Right atrium auricular region (tissue), 2 donors: ENCODE measurements at regions not wholly inside any gene's neighbourhood (a gene's known extent, or its start where the extent isn't known, plus 50 kb on each side); places are given as distances from the start of the nearest gene placed in this dataset.

Source experiments
- DNase-seq: peaks from one replicate; pipeline ENCODE4 v3.0.0-alpha.2; 2019; ENCODE audit warnings: low spot score
- H3K27ac ChIP-seq, 2 donors: fragments of 200-600 bp; sonication (generic); 1 replicate in 1 of 2; 2 replicates in 1 of 2; pipeline ENCODE4 v1.5.1; 2016 to 2019
- H3K27me3 ChIP-seq, 2 donors: fragments of 200-600 bp; sonication (generic); one replicate each; pipeline versions ENCODE4 v1.5.1 to v1.6.0; 2017 to 2019
- H3K36me3 ChIP-seq: fragments of 200-600 bp; sonication (generic); one replicate; pipeline ENCODE4 v1.5.1; 2016
- H3K4me1 ChIP-seq, 2 donors: fragments of 200-600 bp; sonication (generic); one replicate each; pipeline versions ENCODE4 v1.5.1 to v1.6.0; 2017 to 2019
- H3K4me3 ChIP-seq, 2 donors: fragments of 200-600 bp; sonication (generic); 1 replicate in 1 of 2; 2 replicates in 1 of 2; pipeline ENCODE4 v1.5.1; 2017 to 2019; ENCODE audit warnings: mild to moderate bottlenecking in 1 of 2, moderate library complexity in 1 of 2
- H3K9me3 ChIP-seq, 2 donors: fragments of 200-600 bp; sonication (generic); one replicate each; pipeline ENCODE4 v1.5.1; 2019
- CTCF ChIP-seq, 2 donors: fragments of 200-600 bp; sonication (generic); IDR thresholded peaks; one replicate each; pipeline ENCODE4 v1.5.1; 2019; ENCODE audit warnings: antibody characterized with exemption in 2 of 2

DNA sequence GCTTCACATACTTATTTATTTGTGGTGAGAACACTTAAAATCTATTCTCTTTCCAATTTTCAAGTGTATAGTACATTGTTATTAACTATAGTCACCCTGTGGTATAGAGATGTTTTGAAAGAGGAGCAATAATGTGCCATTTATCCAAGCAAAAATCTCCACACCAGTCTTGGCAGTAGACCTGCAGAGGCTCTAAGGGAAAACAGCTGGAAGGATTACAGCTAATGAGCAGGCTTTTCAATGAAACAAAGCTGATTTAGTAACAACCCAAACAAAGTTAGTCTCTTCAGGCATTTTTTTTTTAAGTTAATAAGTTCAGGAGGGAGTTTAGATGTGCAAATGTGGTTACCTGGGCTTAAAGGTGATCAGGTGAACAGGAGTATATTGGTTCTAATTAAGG is 101.9 kb downstream of the EVX1 start:
- TF ChIP-seq CTCF (IDR thresholded peaks at IDR 0.05): no peak
- DNase-seq: no peak
- no peaks in the 10 kb centered on the region for H3K9me3 ChIP-seq
- H3K4me3 ChIP-seq: no peak overlapping the region
- H3K4me1 ChIP-seq: no peaks in the 10 kb centered on the region
- H3K27ac ChIP-seq: no peak overlapping the region
- no peaks in the 10 kb centered on the region for H3K27me3 ChIP-seq
- H3K36me3 ChIP-seq: no peaks in the 10 kb centered on the region

- Histone ChIP-seq H3K27me3 (no peaks in the 10 kb centered on the region), H3K36me3 (no peaks in the 10 kb centered on the region), H3K9me3 (no peaks in the 10 kb centered on the region), H3K4me3 (no peak overlapping the region), H3K27ac (no peak overlapping the region), H3K4me1 (no peaks in the 10 kb centered on the region)
- TF ChIP-seq CTCF (IDR thresholded peaks at IDR 0.05): no peak
- no peak for DNase-seq
These were observed 102.7 kb downstream of the EVX1 start for GRCh38 chr7:27345164-27345887.

- Histone ChIP-seq H3K27ac (no peak overlapping the region), H3K36me3 (no peaks in the 10 kb centered on the region), H3K27me3 (no peaks in the 10 kb centered on the region), H3K4me1 (no peaks in the 10 kb centered on the region), H3K4me3 (no peak overlapping the region), H3K9me3 (no peaks in the 10 kb centered on the region)
- DNase-seq: no peak
- TF ChIP-seq CTCF (IDR thresholded peaks at IDR 0.05): no peak
These were observed 103.4 kb downstream of the EVX1 start for GRCh38 chr7:27345997-27346396.

GRCh38 chr7:27346531-27347275 is 104.1 kb downstream of the EVX1 start:
- no peak for DNase-seq
- no peaks in the 10 kb centered on the region for H3K36me3 ChIP-seq

DNA sequence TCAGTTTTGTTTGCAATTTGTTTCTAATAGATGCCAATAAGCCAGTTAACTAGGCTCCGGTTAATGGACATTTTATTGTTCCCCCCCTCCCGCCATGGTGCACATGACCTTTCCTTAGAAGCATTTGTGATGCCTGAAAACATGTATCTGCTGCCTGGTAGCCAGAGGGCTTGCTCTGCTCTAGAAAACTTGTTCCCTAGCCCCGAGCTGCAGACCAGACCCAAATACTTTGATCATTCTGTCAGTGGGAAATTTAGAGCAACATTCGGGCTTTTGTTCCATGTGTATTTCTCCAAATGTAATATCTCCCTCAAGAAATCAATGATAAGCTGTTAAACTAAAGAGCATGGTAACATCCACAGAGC is 104.7 kb downstream of the EVX1 start:
- Histone ChIP-seq H3K36me3 (no peaks in the 10 kb centered on the region), H3K9me3 (no peaks in the 10 kb centered on the region), H3K27ac (no peak overlapping the region), H3K4me1 (no peaks in the 10 kb centered on the region), H3K4me3 (no peak overlapping the region), H3K27me3 (no peaks in the 10 kb centered on the region)
- DNase-seq: no peak
- TF ChIP-seq CTCF (IDR thresholded peaks at IDR 0.05): no peak

More at GRCh38 chr7:27346531-27347275, 104.1 kb downstream of the EVX1 start:
- no peak overlapping the region for H3K27ac ChIP-seq
- no peak for TF ChIP-seq CTCF (IDR thresholded peaks at IDR 0.05)
- H3K9me3 ChIP-seq: no peaks in the 10 kb centered on the region
- H3K4me3 ChIP-seq: no peak overlapping the region
- no peaks in the 10 kb centered on the region for H3K27me3 ChIP-seq
- no peaks in the 10 kb centered on the region for H3K4me1 ChIP-seq
